PC-9 (cell line): ENCODE measurements at regions not wholly inside any gene's neighbourhood (a gene's known extent, or its start where the extent isn't known, plus 50 kb on each side); places are given as distances from the start of the nearest gene placed in this dataset.

Experiments used
- BruUV-seq: library from RNA; stranded (reverse); fragments of 400-500 nt; replicated peaks from 2 replicates; lab custom pipeline; 2021; lab: Mats Ljungman, UMichigan
- CTCF ChIA-PET: fragments of 300-600 bp; sonication (Branson Sonifier 250); formaldehyde crosslinking; loops from one replicate; lab custom pipeline; 2022; ENCODE audit warnings: antibody characterized with exemption; lab: Charles Lee
- POLR2A ChIA-PET: fragments of 300-600 bp; sonication (Branson Sonifier 250); formaldehyde crosslinking; loops from one replicate; lab custom pipeline; 2022; ENCODE audit warnings: antibody characterized with exemption; ENCODE audit not compliant: unreplicated experiment; lab: Charles Lee
- DNase-seq, 2 experiments: peaks; one replicate each; pipeline versions ENCODE4 v3.0.0 to v3.0.0-alpha.2; 2015 to 2022; ENCODE audit warnings: mixed read lengths in 1 of 2
- H2AFZ ChIP-seq: fragments of 200-600 bp; sonication (generic); 2 replicates; pipeline ENCODE4 v1.8.1; 2017; ENCODE audit warnings: antibody characterized with exemption
- H3F3A ChIP-seq: fragments of 200-600 bp; sonication (generic); 2 replicates; pipeline ENCODE4 v1.8.1; 2017; ENCODE audit warnings: antibody characterized with exemption, mild to moderate bottlenecking, low read depth; ENCODE audit not compliant: insufficient read depth
- H3K27ac ChIP-seq: fragments of 200-600 bp; sonication (generic); 2 replicates; pipeline ENCODE4 v1.6.1; 2016; ENCODE audit warnings: mixed run types
- H3K27me3 ChIP-seq: fragments of 200-600 bp; sonication (generic); 2 replicates; pipeline ENCODE4 v1.6.1; 2016; ENCODE audit warnings: low read depth, mixed run types; ENCODE audit not compliant: insufficient read depth
- H3K36me3 ChIP-seq: fragments of 200-600 bp; sonication (generic); 2 replicates; pipeline ENCODE4 v1.6.1; 2016; ENCODE audit warnings: low read depth, mixed run types
- H3K4me1 ChIP-seq: fragments of 200-600 bp; sonication (generic); replicated peaks from 2 replicates; pipeline ENCODE4 v1.6.1; 2016; ENCODE audit warnings: mixed run types; ENCODE audit not compliant: insufficient read depth
- H3K4me2 ChIP-seq: fragments of 200-600 bp; sonication (generic); 2 replicates; pipeline ENCODE4 v1.6.1; 2017; ENCODE audit warnings: mixed run types
- H3K4me3 ChIP-seq: fragments of 200-600 bp; sonication (generic); 2 replicates; pipeline ENCODE4 v1.6.1; 2016; ENCODE audit warnings: mixed run types
- H3K79me2 ChIP-seq: fragments of 200-600 bp; sonication (generic); 2 replicates; pipeline ENCODE4 v1.6.1; 2017; ENCODE audit warnings: low read depth, mixed run types
- H3K9me2 ChIP-seq: fragments of 200-600 bp; sonication (generic); 2 replicates; pipeline ENCODE4 v1.8.1; 2017; ENCODE audit warnings: mild to moderate bottlenecking; ENCODE audit not compliant: insufficient read depth
- H3K9me3 ChIP-seq: fragments of 200-600 bp; sonication (generic); 2 replicates; pipeline ENCODE4 v1.8.1; 2016; ENCODE audit warnings: low read depth; ENCODE audit not compliant: insufficient read depth
- H4K20me1 ChIP-seq: fragments of 200-600 bp; sonication (generic); 2 replicates; pipeline ENCODE4 v1.8.1; 2017; ENCODE audit not compliant: insufficient read depth
- EZH2 ChIP-seq: fragments of 200-600 bp; sonication (generic); IDR thresholded peaks from 2 replicates; pipeline ENCODE4 v1.8.0; 2017; ENCODE audit warnings: antibody characterized with exemption, low read depth
- intact Hi-C: fragments of 100-400 bp; cut with micrococcal nuclease; formaldehyde crosslinking; loops from one replicate; pipeline ENCODE4 v1.10.0; 2022; ENCODE audit not compliant: unreplicated experiment
- TF ChIP-seq, protein P1 (sequence below): fragments of 200-600 bp; sonication (generic); conservative IDR thresholded peaks from 2 replicates; pipeline ENCODE4 v1.6.1; 2017; ENCODE audit warnings: mixed run types, antibody characterized with exemption, mild to moderate bottlenecking, moderate library complexity

GRCh38 chr11:41519696-41520095 is 60.2 kb upstream of the LRRC4C start:
- no peaks in the 10 kb centered on the region for H3K36me3 ChIP-seq
- no peaks in the 10 kb centered on the region for H3F3A ChIP-seq
- no peak overlapping the region for H3K27ac ChIP-seq
- H3K4me3 ChIP-seq = no peak overlapping the region
- DNase-seq = no peak
- no peak overlapping the region for H3K4me2 ChIP-seq
- BruUV-seq = no TSS peak
- H3K27me3 ChIP-seq = no peaks in the 10 kb centered on the region
- no peaks in the 10 kb centered on the region for H3K9me2 ChIP-seq
- H3K79me2 ChIP-seq = no peaks in the 10 kb centered on the region
- intact Hi-C loops = no loop called here
- H2AFZ ChIP-seq = no peak overlapping the region
- TF ChIP-seq, protein P1, sequence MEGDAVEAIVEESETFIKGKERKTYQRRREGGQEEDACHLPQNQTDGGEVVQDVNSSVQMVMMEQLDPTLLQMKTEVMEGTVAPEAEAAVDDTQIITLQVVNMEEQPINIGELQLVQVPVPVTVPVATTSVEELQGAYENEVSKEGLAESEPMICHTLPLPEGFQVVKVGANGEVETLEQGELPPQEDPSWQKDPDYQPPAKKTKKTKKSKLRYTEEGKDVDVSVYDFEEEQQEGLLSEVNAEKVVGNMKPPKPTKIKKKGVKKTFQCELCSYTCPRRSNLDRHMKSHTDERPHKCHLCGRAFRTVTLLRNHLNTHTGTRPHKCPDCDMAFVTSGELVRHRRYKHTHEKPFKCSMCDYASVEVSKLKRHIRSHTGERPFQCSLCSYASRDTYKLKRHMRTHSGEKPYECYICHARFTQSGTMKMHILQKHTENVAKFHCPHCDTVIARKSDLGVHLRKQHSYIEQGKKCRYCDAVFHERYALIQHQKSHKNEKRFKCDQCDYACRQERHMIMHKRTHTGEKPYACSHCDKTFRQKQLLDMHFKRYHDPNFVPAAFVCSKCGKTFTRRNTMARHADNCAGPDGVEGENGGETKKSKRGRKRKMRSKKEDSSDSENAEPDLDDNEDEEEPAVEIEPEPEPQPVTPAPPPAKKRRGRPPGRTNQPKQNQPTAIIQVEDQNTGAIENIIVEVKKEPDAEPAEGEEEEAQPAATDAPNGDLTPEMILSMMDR = no peak
- no peak for TF ChIP-seq EZH2
- H4K20me1 ChIP-seq = no peaks in the 10 kb centered on the region
- ChIA-PET POLR2A (no interaction called here), CTCF (no interaction called here)
- H3K9me3 ChIP-seq = no peaks in the 10 kb centered on the region; the same call in 1 of the 2 replicates
- no peaks in the 10 kb centered on the region for H3K4me1 ChIP-seq

GRCh38 chr11:41522391-41522790 is 62.9 kb upstream of the LRRC4C start:
- Histone ChIP-seq H3K4me2 (no peak overlapping the region), H2AFZ (no peak overlapping the region), H3K36me3 (no peaks in the 10 kb centered on the region), H4K20me1 (no peaks in the 10 kb centered on the region), H3K27me3 (no peaks in the 10 kb centered on the region), H3K4me3 (no peak overlapping the region), H3K4me1 (no peaks in the 10 kb centered on the region), H3K27ac (no peak overlapping the region), H3K79me2 (no peaks in the 10 kb centered on the region), H3K9me3 (no peaks in the 10 kb centered on the region; the same call in 1 of the 2 replicates), H3F3A (no peaks in the 10 kb centered on the region), H3K9me2 (no peaks in the 10 kb centered on the region)
- intact Hi-C loops = no loop called here
- BruUV-seq = no TSS peak
- DNase-seq = no peak
- POLR2A ChIA-PET = no interaction called here
- CTCF ChIA-PET = no interaction called here
- TF ChIP-seq EZH2 = no peak
- TF ChIP-seq, protein P1 = no peak

GRCh38 chr11:41522899-41523672 is 63.6 kb upstream of the LRRC4C start:
- Histone ChIP-seq H3K36me3 (no peaks in the 10 kb centered on the region), H3K4me2 (no peak overlapping the region), H3K4me3 (no peak overlapping the region), H3K4me1 (no peaks in the 10 kb centered on the region), H3K9me3 (no peaks in the 10 kb centered on the region; the same call in 1 of the 2 replicates), H3K27ac (no peak overlapping the region), H4K20me1 (no peaks in the 10 kb centered on the region), H2AFZ (no peak overlapping the region), H3K9me2 (no peaks in the 10 kb centered on the region), H3K27me3 (no peaks in the 10 kb centered on the region), H3F3A (no peaks in the 10 kb centered on the region), H3K79me2 (no peaks in the 10 kb centered on the region)
- BruUV-seq = no TSS peak
- CTCF ChIA-PET = no interaction called here
- POLR2A ChIA-PET = no interaction called here
- intact Hi-C loops = no loop called here
- TF ChIP-seq EZH2 = no peak
- TF ChIP-seq, protein P1 = no peak
- no peak for DNase-seq
